SH-SY5Y (cell line): ENCODE measurements at regions not wholly inside any gene's neighbourhood (a gene's known extent, or its start where the extent isn't known, plus 50 kb on each side); places are given as distances from the start of the nearest gene placed in this dataset.

Experiments
- GATA2 ChIP-seq: IDR thresholded peaks from 2 replicates; pipeline ENCODE4 v1.6.1; 2011; ENCODE audit warnings: mild to moderate bottlenecking, low read depth, low read length
- GATA3 ChIP-seq: IDR thresholded peaks from 2 replicates; pipeline ENCODE4 v1.6.1; 2011; ENCODE audit warnings: low read depth, mild to moderate bottlenecking, low read length, moderate library complexity

- TF ChIP-seq GATA3 = no peak
- no peak for TF ChIP-seq GATA2
These were observed 81.8 kb upstream of the SYN3 start for GRCh38 chr22:33139937-33140336.
